Thymus (tissue), 11 donors: ENCODE measurements at regions not wholly inside any gene's neighbourhood (a gene's known extent, or its start where the extent isn't known, plus 50 kb on each side); places are given as distances from the start of the nearest gene placed in this dataset.

Experiments
- DNase-seq, 9 donors: peaks; one replicate each; pipeline ENCODE4 v3.0.0-alpha.2; 2013; ENCODE audit warnings: low spot score in 9 of 9, low read depth in 6 of 9, missing footprints in 1 of 9
- H3K27ac ChIP-seq, 2 donors: one replicate each; pipeline ENCODE4 v1.5.1; 2013; ENCODE audit warnings: control low read depth in 1 of 2, low read depth in 1 of 2, low read length in 1 of 2, mild to moderate bottlenecking in 1 of 2, moderate library complexity in 1 of 2
- H3K27me3 ChIP-seq, 2 donors: one replicate each; pipeline ENCODE4 v1.5.1; 2013; ENCODE audit warnings: low read length in 1 of 2; ENCODE audit not compliant: control insufficient read depth in 2 of 2, insufficient read depth in 1 of 2
- H3K36me3 ChIP-seq, 2 donors: one replicate each; pipeline ENCODE4 v1.5.1; 2013; ENCODE audit warnings: low read length in 1 of 2, mild to moderate bottlenecking in 1 of 2, moderate library complexity in 1 of 2; ENCODE audit not compliant: control insufficient read depth in 2 of 2, insufficient read depth in 2 of 2
- H3K4me1 ChIP-seq, 2 donors: one replicate each; pipeline ENCODE4 v1.5.1; 2013; ENCODE audit warnings: low read length in 2 of 2; ENCODE audit not compliant: control insufficient read depth in 2 of 2, insufficient read depth in 2 of 2
- H3K4me3 ChIP-seq, 2 donors: one replicate each; pipeline ENCODE4 v1.5.1; 2013; ENCODE audit warnings: low read length in 2 of 2, control low read depth in 1 of 2, mild to moderate bottlenecking in 1 of 2
- H3K9me3 ChIP-seq, 2 donors: one replicate each; pipeline ENCODE4 v1.5.1; 2013; ENCODE audit warnings: low read length in 1 of 2, mild to moderate bottlenecking in 1 of 2; ENCODE audit not compliant: control insufficient read depth in 2 of 2, insufficient read depth in 1 of 2
- WGBS: extraction: QIAGEN DNeasy Blood & Tissue Kit; methylation state at CpG from one replicate; pipeline ENCODE4 v1.1.7; 2013; 5-methylcytosine and 5-hydroxymethylcytosine counted together
- donor health status: healthy.

DNA sequence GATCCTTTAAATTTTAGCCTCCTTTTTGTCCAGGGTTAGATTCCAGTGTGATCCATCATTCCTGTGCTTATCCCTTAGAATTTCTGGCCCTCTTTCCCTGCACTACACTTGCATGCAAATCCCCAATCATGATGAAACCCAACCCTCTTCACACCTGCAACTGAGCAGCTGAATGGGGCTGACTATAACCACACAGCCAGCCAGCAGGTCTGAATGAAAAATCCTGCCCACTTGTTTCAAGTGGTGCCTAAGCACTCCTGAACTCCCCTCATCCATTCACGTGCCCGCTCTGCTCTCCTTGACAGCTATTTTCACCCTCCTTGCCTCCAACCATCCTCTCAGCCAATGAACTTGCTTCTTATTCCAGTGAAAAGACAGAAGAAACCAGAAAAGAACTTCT lies 80.5 kb upstream of the AFF3 start:
- no peak for DNase-seq
- no peaks in the 10 kb centered on the region for H3K9me3 ChIP-seq

DNA sequence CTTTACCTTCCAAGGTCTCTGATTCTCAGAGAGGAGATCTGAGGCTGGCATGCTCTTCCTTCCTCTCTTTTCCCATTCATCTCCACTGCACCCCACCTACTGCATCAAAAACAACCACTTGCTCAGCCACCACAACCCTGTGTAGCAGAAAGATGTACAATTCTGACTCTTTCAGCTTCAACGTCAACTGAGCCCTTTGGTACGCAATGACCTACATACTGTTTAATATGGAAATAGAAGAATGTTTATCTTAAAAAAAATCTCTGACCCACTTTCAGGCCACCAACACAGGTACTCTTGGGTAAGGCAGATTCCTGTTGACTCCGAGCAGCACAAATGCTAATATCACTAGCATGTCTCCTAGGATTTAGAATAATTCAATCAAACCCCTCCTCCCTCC lies 76.2 kb upstream of the AFF3 start:
- Histone ChIP-seq H3K27me3 (no peaks in the 10 kb centered on the region), H3K9me3 (no peaks in the 10 kb centered on the region), H3K36me3 (no peaks in the 10 kb centered on the region), H3K4me3 (no peak overlapping the region), H3K4me1 (peaks cover 0 to 2% of the 10 kb centered on the region in 2 donors), H3K27ac (no peak overlapping the region)
- WGBS, result 91% methylated on average over 3 of the region's 3 CpGs
- no peak for DNase-seq

More for the DNA sequence above, 80.5 kb upstream of the AFF3 start:
- H3K27ac ChIP-seq, result no peak overlapping the region
- H3K4me3 ChIP-seq, result no peak overlapping the region
- no peaks in the 10 kb centered on the region for H3K36me3 ChIP-seq
- H3K4me1 ChIP-seq, result peaks cover 0 to 2% of the 10 kb centered on the region in 2 donors
- no peaks in the 10 kb centered on the region for H3K27me3 ChIP-seq
- 96% methylated on average over 2 of the region's 2 CpGs for WGBS

DNA sequence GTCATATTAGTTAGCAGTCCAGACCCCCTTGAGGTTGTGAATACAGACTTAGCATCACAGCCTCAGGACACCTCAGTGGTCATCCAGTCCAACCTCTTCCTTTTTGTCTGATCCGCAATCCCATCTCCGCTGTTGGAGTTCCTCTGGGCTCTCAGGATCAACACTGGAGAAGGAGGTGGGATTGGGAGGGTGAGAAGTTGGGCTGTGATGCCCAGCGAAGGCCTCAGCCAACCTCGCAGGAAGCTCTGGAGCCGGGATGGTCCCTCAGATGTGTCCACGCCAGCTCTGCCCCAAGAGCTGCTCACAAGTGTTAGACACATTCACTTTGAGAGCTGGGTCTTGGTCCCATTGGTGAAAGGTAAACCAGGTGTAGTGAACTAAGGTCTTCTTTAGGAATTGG lies 74.9 kb upstream of the AFF3 start:
- no peak for DNase-seq
- no peaks in the 10 kb centered on the region for H3K9me3 ChIP-seq
- no peak overlapping the region for H3K27ac ChIP-seq
- no peak overlapping the region for H3K4me3 ChIP-seq
- H3K27me3 ChIP-seq, result no peaks in the 10 kb centered on the region
- WGBS, result 98% methylated on average over 6 of the region's 6 CpGs
- no peaks in the 10 kb centered on the region for H3K36me3 ChIP-seq
- H3K4me1 ChIP-seq, result peaks cover 0 to 2% of the 10 kb centered on the region in 2 donors

- H3K4me1 ChIP-seq, result peaks cover 0 to 2% of the 10 kb centered on the region in 2 donors
- H3K27ac ChIP-seq, result no peak overlapping the region
- H3K27me3 ChIP-seq, result no peaks in the 10 kb centered on the region
- no peak for DNase-seq
- no peaks in the 10 kb centered on the region for H3K36me3 ChIP-seq
- H3K4me3 ChIP-seq, result no peak overlapping the region
- 97% methylated on average over 5 of the region's 5 CpGs for WGBS
- no peaks in the 10 kb centered on the region for H3K9me3 ChIP-seq
Measured at GRCh38 chr2:100216015-100216414, 73.6 kb upstream of the AFF3 start.

DNA sequence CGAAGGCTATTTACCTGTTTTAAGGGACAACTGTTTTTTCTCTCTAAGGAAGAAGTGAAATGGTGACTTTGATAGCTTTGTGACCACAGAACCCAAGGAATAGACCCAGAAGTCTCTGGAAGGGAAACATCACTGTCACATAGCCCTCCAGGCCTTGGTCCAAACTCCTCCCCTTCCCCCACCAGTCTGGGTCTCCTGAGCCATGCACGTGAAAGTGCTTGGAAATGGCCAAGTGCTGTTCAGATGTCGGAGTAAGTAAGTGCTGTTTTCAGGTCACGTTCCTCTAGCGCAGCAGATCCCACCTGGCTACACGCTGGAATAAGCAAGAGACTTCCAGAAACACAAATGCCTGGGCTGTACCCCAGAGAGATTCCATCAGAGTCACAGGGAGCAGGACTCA lies 73.0 kb upstream of the AFF3 start:
- H3K4me1 ChIP-seq, result peaks cover 0 to 2% of the 10 kb centered on the region in 2 donors
- no peak overlapping the region for H3K4me3 ChIP-seq
- no peaks in the 10 kb centered on the region for H3K36me3 ChIP-seq
- no peak for DNase-seq
- H3K27ac ChIP-seq, result no peak overlapping the region
- no peaks in the 10 kb centered on the region for H3K27me3 ChIP-seq
- 94% methylated on average over 6 of the region's 6 CpGs for WGBS
- no peaks in the 10 kb centered on the region for H3K9me3 ChIP-seq

- 85% methylated on average over 9 of the region's 9 CpGs for WGBS
- no peak for DNase-seq
- Histone ChIP-seq H3K4me3 (no peak overlapping the region), H3K9me3 (no peaks in the 10 kb centered on the region), H3K27ac (no peak overlapping the region), H3K27me3 (no peaks in the 10 kb centered on the region), H3K36me3 (no peaks in the 10 kb centered on the region), H3K4me1 (peaks cover 0 to 2% of the 10 kb centered on the region in 2 donors)
Measured at GRCh38 chr2:100214265-100214971, 72.0 kb upstream of the AFF3 start.

GRCh38 chr2:100213595-100213994 lies 71.2 kb upstream of the AFF3 start:
- H3K36me3 ChIP-seq, result no peaks in the 10 kb centered on the region
- no peaks in the 10 kb centered on the region for H3K9me3 ChIP-seq
- peaks cover 0 to 2% of the 10 kb centered on the region in 2 donors for H3K4me1 ChIP-seq
- H3K4me3 ChIP-seq, result no peak overlapping the region
- WGBS, result 93% methylated on average over 3 of the region's 3 CpGs
- no peak for DNase-seq
- no peak overlapping the region for H3K27ac ChIP-seq
- no peaks in the 10 kb centered on the region for H3K27me3 ChIP-seq

DNA sequence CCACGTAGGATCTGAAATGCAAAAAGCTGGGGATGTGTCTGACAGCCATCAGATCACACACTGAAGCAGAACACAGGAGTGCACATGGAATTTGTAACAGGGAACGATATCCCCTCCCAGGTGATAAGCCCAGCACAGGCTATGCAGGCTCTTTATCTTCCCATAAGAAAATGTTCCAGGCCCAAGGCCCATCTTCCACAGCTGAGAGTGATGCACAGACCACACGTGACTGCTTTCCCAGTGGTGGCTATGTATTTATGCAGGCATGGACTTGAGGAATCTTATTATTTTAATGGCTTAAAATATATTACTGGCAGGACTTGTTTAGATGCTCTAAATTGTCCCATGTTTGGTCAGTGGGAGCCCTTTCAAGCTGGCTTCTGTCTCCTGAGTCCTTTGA lies 70.5 kb upstream of the AFF3 start:
- Histone ChIP-seq H3K36me3 (no peaks in the 10 kb centered on the region), H3K4me1 (no peaks in the 10 kb centered on the region), H3K9me3 (no peaks in the 10 kb centered on the region), H3K27me3 (no peaks in the 10 kb centered on the region), H3K27ac (no peak overlapping the region), H3K4me3 (no peak overlapping the region)
- 98% methylated on average over 3 of the region's 3 CpGs for WGBS
- no peak for DNase-seq

DNA sequence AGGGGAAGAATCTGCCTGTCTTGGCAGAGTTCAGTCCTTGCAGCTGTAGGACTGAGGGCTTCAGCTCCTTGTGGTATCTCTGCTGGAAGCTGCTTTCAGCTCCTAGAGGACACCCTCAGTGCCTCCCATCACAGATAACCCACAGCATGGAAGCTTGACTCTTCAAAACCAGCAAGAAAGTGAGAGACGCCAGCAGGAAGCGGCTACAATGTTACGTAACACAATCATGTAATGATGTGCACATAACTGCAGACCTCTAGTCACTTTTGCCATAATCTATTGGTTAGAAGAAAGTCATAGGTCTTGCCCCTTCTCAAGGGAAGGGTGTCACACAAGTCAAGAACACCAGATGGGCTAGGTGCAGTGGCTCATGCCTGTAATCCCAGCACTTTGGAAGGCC lies 69.1 kb upstream of the AFF3 start:
- H3K27ac ChIP-seq, result no peak overlapping the region
- no peaks in the 10 kb centered on the region for H3K9me3 ChIP-seq
- no peak overlapping the region for H3K4me3 ChIP-seq
- WGBS, result 99% methylated on average over 3 of the region's 3 CpGs
- H3K4me1 ChIP-seq, result no peaks in the 10 kb centered on the region
- DNase-seq, result no peak
- H3K36me3 ChIP-seq, result no peaks in the 10 kb centered on the region
- H3K27me3 ChIP-seq, result no peaks in the 10 kb centered on the region
